Prostate gland (tissue), 2 donors: ENCODE measurements at regions not wholly inside any gene's neighbourhood (a gene's known extent, or its start where the extent isn't known, plus 50 kb on each side); places are given as distances from the start of the nearest gene placed in this dataset.

Source experiments
- DNase-seq: peaks from one replicate; pipeline ENCODE4 v3.0.0-alpha.2; 2019; ENCODE audit warnings: low spot score
- H3K27ac ChIP-seq, 2 donors: fragments of 200-600 bp; sonication (generic); 2 replicates each; pipeline ENCODE4 v1.5.1; 2017 to 2019
- H3K27me3 ChIP-seq: fragments of 200-600 bp; sonication (generic); replicated peaks from 2 replicates; pipeline ENCODE4 v1.5.1; 2019; ENCODE audit not compliant: insufficient read depth
- H3K36me3 ChIP-seq, 2 donors: fragments of 200-600 bp; sonication (generic); 1 replicate in 1 of 2; 2 replicates in 1 of 2; pipeline versions ENCODE4 v1.5.1 to v1.8.1; 2017 to 2019
- H3K4me1 ChIP-seq: fragments of 200-600 bp; sonication (generic); replicated peaks from 2 replicates; pipeline ENCODE4 v1.5.1; 2019
- H3K4me3 ChIP-seq, 2 donors: fragments of 200-600 bp; sonication (generic); 2 replicates each; pipeline ENCODE4 v1.5.1; 2017 to 2019
- H3K9me3 ChIP-seq: fragments of 200-600 bp; sonication (generic); 2 replicates; pipeline ENCODE4 v1.5.1; 2017
- POLR2A ChIP-seq: fragments of 450-650 bp; IDR thresholded peaks from one replicate; pipeline ENCODE4 v1.6.1; 2016; ENCODE audit warnings: antibody characterized with exemption, mild to moderate bottlenecking
- POLR2AphosphoS5 ChIP-seq: sonication (generic); formaldehyde crosslinking; IDR thresholded peaks from one replicate; pipeline ENCODE4 v1.6.1; 2017; ENCODE audit warnings: antibody characterized with exemption
- WGBS: methylation state at CpG from one replicate; pipeline ENCODE4 v1.1.5; 2018; 5-methylcytosine and 5-hydroxymethylcytosine counted together
- intact Hi-C: fragments of 100-400 bp; cut with DNase I; formaldehyde crosslinking; loops from one replicate; pipeline ENCODE4 v1.14.2; 2022
- TF ChIP-seq, protein P1 (sequence below), 4 experiments: fragments of 200-600 bp in 2 of 4; fragments of 450-650 bp in 2 of 4; sonication (generic) in 2 of 4; IDR thresholded peaks; 1 replicate in 3 of 4; 2 replicates in 1 of 4; pipeline ENCODE4 v1.5.1; 2016 to 2019; ENCODE audit warnings: antibody characterized with exemption in 4 of 4, mild to moderate bottlenecking in 2 of 4, moderate library complexity in 2 of 4

DNA sequence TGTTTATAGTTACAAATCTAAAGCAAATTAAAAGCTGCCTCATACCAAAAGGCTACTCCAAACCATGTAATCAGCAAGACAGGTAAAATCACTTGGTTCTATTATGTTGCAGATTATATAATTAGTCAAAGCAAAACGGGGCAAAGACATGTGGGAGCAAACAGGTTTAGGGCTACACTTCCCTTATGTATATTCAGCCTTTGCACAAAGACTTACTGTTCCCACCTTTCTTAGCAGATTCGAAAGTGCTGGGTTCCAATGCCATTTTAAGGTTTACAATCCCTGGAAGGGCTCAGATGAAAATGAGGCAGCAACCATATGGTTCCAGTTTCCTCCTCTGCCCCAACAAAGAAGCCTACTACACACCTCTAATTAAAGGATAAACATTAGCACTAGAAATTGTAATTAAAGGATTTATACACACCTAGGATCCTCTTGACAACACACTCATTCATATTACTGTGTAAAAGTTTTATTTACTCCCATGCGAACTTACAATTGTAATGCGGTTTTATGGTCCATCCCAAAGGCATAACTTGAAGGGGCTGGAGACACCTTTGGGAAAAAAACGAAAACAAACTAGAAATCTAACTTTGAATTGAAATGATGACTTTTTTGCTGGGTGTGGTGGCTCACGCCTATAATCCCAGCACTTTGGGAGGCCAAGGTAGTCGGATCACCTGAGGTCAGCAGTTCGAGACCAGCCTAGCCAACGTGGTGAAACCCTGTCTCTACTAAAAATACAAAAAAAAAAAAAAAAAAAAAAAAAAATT, 117.3 kb upstream of the PKN2 start:
- Histone ChIP-seq H3K4me1 (no peaks in the 10 kb centered on the region), H3K4me3 (no peak overlapping the region), H3K27me3 (no peaks in the 10 kb centered on the region), H3K27ac (no peak overlapping the region), H3K9me3 (no peaks in the 10 kb centered on the region), H3K36me3 (no peaks in the 10 kb centered on the region)
- no peak for DNase-seq
- WGBS, result 85% methylated on average over 9 of the region's 9 CpGs
- TF ChIP-seq POLR2A (no peak), POLR2AphosphoS5 (no peak)
- TF ChIP-seq, protein P1, sequence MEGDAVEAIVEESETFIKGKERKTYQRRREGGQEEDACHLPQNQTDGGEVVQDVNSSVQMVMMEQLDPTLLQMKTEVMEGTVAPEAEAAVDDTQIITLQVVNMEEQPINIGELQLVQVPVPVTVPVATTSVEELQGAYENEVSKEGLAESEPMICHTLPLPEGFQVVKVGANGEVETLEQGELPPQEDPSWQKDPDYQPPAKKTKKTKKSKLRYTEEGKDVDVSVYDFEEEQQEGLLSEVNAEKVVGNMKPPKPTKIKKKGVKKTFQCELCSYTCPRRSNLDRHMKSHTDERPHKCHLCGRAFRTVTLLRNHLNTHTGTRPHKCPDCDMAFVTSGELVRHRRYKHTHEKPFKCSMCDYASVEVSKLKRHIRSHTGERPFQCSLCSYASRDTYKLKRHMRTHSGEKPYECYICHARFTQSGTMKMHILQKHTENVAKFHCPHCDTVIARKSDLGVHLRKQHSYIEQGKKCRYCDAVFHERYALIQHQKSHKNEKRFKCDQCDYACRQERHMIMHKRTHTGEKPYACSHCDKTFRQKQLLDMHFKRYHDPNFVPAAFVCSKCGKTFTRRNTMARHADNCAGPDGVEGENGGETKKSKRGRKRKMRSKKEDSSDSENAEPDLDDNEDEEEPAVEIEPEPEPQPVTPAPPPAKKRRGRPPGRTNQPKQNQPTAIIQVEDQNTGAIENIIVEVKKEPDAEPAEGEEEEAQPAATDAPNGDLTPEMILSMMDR (IDR thresholded peaks at IDR 0.05), result no peak
- intact Hi-C loops, result no loop called here

DNA sequence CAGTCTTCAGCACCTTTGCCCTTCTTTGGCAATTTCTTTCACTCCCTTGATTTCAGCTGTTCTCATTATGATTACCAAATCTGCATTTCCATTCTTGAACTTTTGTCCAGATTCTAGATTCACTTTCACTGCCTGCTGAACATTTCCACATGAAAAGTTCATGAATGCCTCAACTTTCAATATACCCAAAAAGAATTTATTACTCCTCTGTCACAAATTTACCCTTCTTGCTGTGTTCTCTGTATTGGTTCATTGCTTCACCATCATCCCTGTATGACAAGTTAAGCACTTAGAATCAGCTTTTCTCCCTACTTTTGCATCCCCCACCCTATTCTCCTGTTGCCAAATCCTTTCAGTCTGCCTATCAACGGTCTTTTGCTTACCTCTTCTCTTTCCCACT, 112.6 kb upstream of the PKN2 start:
- intact Hi-C loops, result no loop called here
- H3K27ac ChIP-seq, result no peak overlapping the region
- no peaks in the 10 kb centered on the region for H3K36me3 ChIP-seq
- no peak for DNase-seq
- H3K27me3 ChIP-seq, result no peaks in the 10 kb centered on the region
- no peaks in the 10 kb centered on the region for H3K9me3 ChIP-seq
- no peaks in the 10 kb centered on the region for H3K4me1 ChIP-seq
- H3K4me3 ChIP-seq, result no peak overlapping the region
- TF ChIP-seq, protein P1 (IDR thresholded peaks at IDR 0.05), result no peak
- TF ChIP-seq POLR2A (no peak), POLR2AphosphoS5 (no peak)
- 65% methylated on average over 1 of the region's 1 CpG for WGBS

GRCh38 chr1:88579598-88579997, 104.5 kb upstream of the PKN2 start:
- Histone ChIP-seq H3K4me3 (no peak overlapping the region), H3K9me3 (no peaks in the 10 kb centered on the region), H3K27me3 (no peaks in the 10 kb centered on the region), H3K27ac (no peak overlapping the region), H3K4me1 (no peaks in the 10 kb centered on the region), H3K36me3 (no peaks in the 10 kb centered on the region)
- intact Hi-C loops, result no loop called here
- DNase-seq, result no peak
- WGBS, result 44% methylated on average over 3 of the region's 3 CpGs
- TF ChIP-seq, protein P1 (IDR thresholded peaks at IDR 0.05), result no peak
- TF ChIP-seq POLR2AphosphoS5 (no peak), POLR2A (no peak)

- Histone ChIP-seq H3K36me3 (no peaks in the 10 kb centered on the region), H3K4me3 (no peak overlapping the region), H3K9me3 (no peaks in the 10 kb centered on the region), H3K27ac (no peak overlapping the region), H3K4me1 (no peaks in the 10 kb centered on the region), H3K27me3 (no peaks in the 10 kb centered on the region)
- DNase-seq, result no peak
- intact Hi-C loops, result no loop called here
- WGBS, result 80% methylated on average over 2 of the region's 2 CpGs
- TF ChIP-seq POLR2A (no peak), POLR2AphosphoS5 (no peak)
- TF ChIP-seq, protein P1 (IDR thresholded peaks at IDR 0.05), result no peak
Observed at GRCh38 chr1:88581703-88582102, 102.4 kb upstream of the PKN2 start.

DNA sequence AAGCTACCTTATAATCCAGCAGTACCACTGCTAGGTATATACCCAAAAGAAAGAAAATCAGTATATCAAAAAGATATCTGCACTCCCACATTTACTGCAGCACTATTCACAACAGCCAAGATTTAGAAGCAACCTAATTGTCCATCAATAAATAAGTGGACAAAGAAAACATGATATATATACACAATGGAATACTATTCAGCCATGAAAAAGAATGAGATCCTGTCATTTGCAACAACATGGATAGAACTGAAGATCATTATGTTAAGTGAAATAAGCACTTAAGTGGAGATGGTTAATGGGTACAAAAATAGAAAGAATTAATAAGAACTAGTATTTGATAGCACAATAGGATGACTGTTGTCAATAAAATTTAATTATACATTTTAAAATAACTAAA, 90.7 kb upstream of the PKN2 start:
- H3K27ac ChIP-seq, result no peak overlapping the region
- intact Hi-C loops, result no loop called here

More for the DNA sequence above, 90.7 kb upstream of the PKN2 start:
- Histone ChIP-seq H3K4me3 (no peak overlapping the region), H3K4me1 (no peaks in the 10 kb centered on the region), H3K9me3 (no peaks in the 10 kb centered on the region), H3K36me3 (no peaks in the 10 kb centered on the region), H3K27me3 (no peaks in the 10 kb centered on the region)
- no peak for DNase-seq
- no peak for TF ChIP-seq POLR2AphosphoS5
- TF ChIP-seq, protein P1 (IDR thresholded peaks at IDR 0.05), result no peak
- TF ChIP-seq POLR2A, result no peak
